ENCODE measurements at regions not wholly inside any gene's neighbourhood (a gene's known extent, or its start where the extent isn't known, plus 50 kb on each side); places are given as distances from the start of the nearest gene placed in this dataset.

GRCh38 chr17:34156741-34157589, 98.1 kb upstream of the CCL2 start:
- DNase-seq: no peak

GRCh38 chr17:34161690-34162089, 93.4 kb upstream of the CCL2 start:
- DNase-seq: no peak

- no peak for DNase-seq
Observed at GRCh38 chr17:34163123-34163522, 92.0 kb upstream of the CCL2 start.

GRCh38 chr17:34163646-34164045, 91.4 kb upstream of the CCL2 start:
- no peak for DNase-seq

GRCh38 chr17:34164837-34165236, 90.2 kb upstream of the CCL2 start:
- DNase-seq: no peak

- no peak for DNase-seq
Observed at GRCh38 chr17:34166352-34166751, 88.7 kb upstream of the CCL2 start.

- no peak for DNase-seq
Observed at GRCh38 chr17:34167354-34167753, 87.7 kb upstream of the CCL2 start.

GRCh38 chr17:34168989-34169388, 86.1 kb upstream of the CCL2 start:
- DNase-seq: no peak

GRCh38 chr17:34169496-34169895, 85.6 kb upstream of the CCL2 start:
- no peak for DNase-seq

GRCh38 chr17:34171245-34171818, 83.8 kb upstream of the CCL2 start:
- DNase-seq: peak; percentile 71

- no peak for DNase-seq
Observed at GRCh38 chr17:34172390-34172918, 82.6 kb upstream of the CCL2 start.

- no peak for DNase-seq
Observed at GRCh38 chr17:34173241-34173640, 81.8 kb upstream of the CCL2 start.

GRCh38 chr17:34174496-34174895, 80.6 kb upstream of the CCL2 start:
- DNase-seq: no peak

- DNase-seq: no peak
Observed at GRCh38 chr17:34176440-34176839, 78.6 kb upstream of the CCL2 start.

GRCh38 chr17:34177642-34178041, 77.4 kb upstream of the CCL2 start:
- no peak for DNase-seq

- DNase-seq: no peak
Observed at GRCh38 chr17:34178092-34178491, 77.0 kb upstream of the CCL2 start.

GRCh38 chr17:34182036-34182803, 72.9 kb upstream of the CCL2 start:
- DNase-seq: no peak

- DNase-seq: no peak
Observed at GRCh38 chr17:34195987-34196386, 59.1 kb upstream of the CCL2 start.

- DNase-seq: no peak
Observed at GRCh38 chr17:34198519-34198918, 56.6 kb upstream of the CCL2 start.

GRCh38 chr17:34199454-34199853, 55.6 kb upstream of the CCL2 start:
- DNase-seq: no peak

- DNase-seq: peak; percentile 86
Observed at GRCh38 chr17:34199932-34200534, 55.1 kb upstream of the CCL2 start.

- peak; percentile 67 for DNase-seq
Observed at GRCh38 chr17:34201225-34201624, 53.9 kb upstream of the CCL2 start.

- DNase-seq: peak; percentile 77
Observed at GRCh38 chr17:34201767-34202166, 53.3 kb upstream of the CCL2 start.

All from activated CD4-positive, alpha-beta T cell treated with anti-CD3 and anti-CD28 coated beads, Interleukin-10, Interleukin-2, amounts not matched to agents 100 ng/mL and 50 ng/mL, durations not matched to agents 16 hours and 8 hours (primary cell).